CD14-positive monocyte (primary cell): ENCODE measurements at regions not wholly inside any gene's neighbourhood (a gene's known extent, or its start where the extent isn't known, plus 50 kb on each side); places are given as distances from the start of the nearest gene placed in this dataset.

ENCODE experiments used
- DNase-seq, 3 donors: peaks; one replicate each; pipeline ENCODE4 v3.0.0-alpha.2; 2011 to 2022
- H2AFZ ChIP-seq: 2 replicates; pipeline ENCODE4 v1.6.0; 2012; ENCODE audit warnings: mild to moderate bottlenecking, low read depth, low read length, inconsistent platforms; ENCODE audit not compliant: insufficient read depth, poor library complexity, severe bottlenecking
- H3K27ac ChIP-seq, 2 donors: 1 replicate in 1 of 2; 2 replicates in 1 of 2; pipeline ENCODE4 v1.5.1; 2012 to 2013; ENCODE audit warnings: low read length in 2 of 2, control low read depth in 1 of 2, inconsistent platforms in 1 of 2, low read depth in 1 of 2, mild to moderate bottlenecking in 1 of 2
- H3K27me3 ChIP-seq, 2 donors: one replicate each; pipeline versions ENCODE4 v1.6.0 to v1.6.1; 2011 to 2013; ENCODE audit warnings: low read length in 2 of 2; ENCODE audit not compliant: control insufficient read depth in 2 of 2, insufficient read depth in 2 of 2
- H3K36me3 ChIP-seq, 2 donors: replicated peaks in 1 of 2; 1 replicate in 1 of 2; 2 replicates in 1 of 2; pipeline versions ENCODE4 v1.5.1 to v1.6.1; 2012 to 2013; ENCODE audit warnings: low read length in 2 of 2, control low read depth in 1 of 2, inconsistent platforms in 1 of 2, mild to moderate bottlenecking in 1 of 2; ENCODE audit not compliant: insufficient read depth in 2 of 2, control insufficient read depth in 1 of 2
- H3K4me1 ChIP-seq, 2 donors: 1 replicate in 1 of 2; 2 replicates in 1 of 2; pipeline versions ENCODE4 v1.5.1 to v1.6.1; 2012 to 2013; ENCODE audit warnings: low read length in 2 of 2, control low read depth in 1 of 2, inconsistent platforms in 1 of 2, mild to moderate bottlenecking in 1 of 2, moderate library complexity in 1 of 2; ENCODE audit not compliant: insufficient read depth in 2 of 2, control insufficient read depth in 1 of 2
- H3K4me2 ChIP-seq: replicated peaks from 2 replicates; pipeline ENCODE3; 2012; ENCODE audit warnings: low read length, moderate library complexity, mild to moderate bottlenecking; ENCODE audit not compliant: poor library complexity, severe bottlenecking; ENCODE audit errors: extremely low read depth
- H3K4me3 ChIP-seq, 3 experiments: fragments of 200-600 bp in 1 of 3; sonication (generic) in 1 of 3; replicated peaks in 1 of 3; 1 replicate in 2 of 3; 2 replicates in 1 of 3; pipeline ENCODE4 v1.5.1; 2011 to 2013; ENCODE audit warnings: low read length in 3 of 3, mild to moderate bottlenecking in 3 of 3, control low read depth in 2 of 3, low read depth in 2 of 3, inconsistent platforms in 1 of 3, moderate library complexity in 1 of 3
- H3K79me2 ChIP-seq: 2 replicates; pipeline ENCODE4 v1.6.0; 2012; ENCODE audit warnings: mild to moderate bottlenecking, control low read depth, inconsistent platforms, low read length, moderate library complexity; ENCODE audit not compliant: insufficient read depth
- H3K9ac ChIP-seq: 2 replicates; pipeline ENCODE4 v1.6.0; 2017; ENCODE audit warnings: low read length, mild to moderate bottlenecking; ENCODE audit not compliant: insufficient read depth, poor library complexity, severe bottlenecking
- H3K9me3 ChIP-seq, 2 donors: replicated peaks in 1 of 2; 1 replicate in 1 of 2; 2 replicates in 1 of 2; pipeline versions ENCODE4 v1.5.1 to v1.6.1; 2012 to 2013; ENCODE audit warnings: low read length in 2 of 2, control low read depth in 1 of 2; ENCODE audit not compliant: control insufficient read depth in 1 of 2, insufficient read depth in 1 of 2
- H4K20me1 ChIP-seq: 2 replicates; pipeline ENCODE4 v1.6.0; 2012; ENCODE audit warnings: mild to moderate bottlenecking, low read length, control low read depth, moderate library complexity; ENCODE audit not compliant: insufficient read depth
- H3K27ac Mint-ChIP-seq, 7 donors: one replicate each; pipeline ENCODE4 v1.8.0; 2020; ENCODE audit warnings: mild to moderate bottlenecking in 7 of 7, mixed read lengths in 7 of 7, moderate library complexity in 6 of 7, inconsistent platforms in 2 of 7
- H3K27me3 Mint-ChIP-seq, 3 donors: one replicate each; pipeline ENCODE4 v1.8.0; 2021 to 2022; ENCODE audit warnings: low read depth in 3 of 3, mild to moderate bottlenecking in 3 of 3, mixed read lengths in 3 of 3, moderate library complexity in 3 of 3, inconsistent platforms in 1 of 3
- H3K36me3 Mint-ChIP-seq, 2 donors: one replicate each; pipeline ENCODE4 v1.8.0; 2020; ENCODE audit warnings: mixed read lengths in 2 of 2, inconsistent platforms in 1 of 2, mild to moderate bottlenecking in 1 of 2
- H3K4me1 Mint-ChIP-seq: one replicate; pipeline ENCODE4 v1.8.0; 2020; ENCODE audit warnings: mild to moderate bottlenecking, mixed read lengths
- H3K4me3 Mint-ChIP-seq, 2 donors: one replicate each; pipeline ENCODE4 v1.8.0; 2020; ENCODE audit warnings: mild to moderate bottlenecking in 2 of 2, mixed read lengths in 2 of 2, moderate library complexity in 1 of 2
- H3K9me3 Mint-ChIP-seq, 7 donors: one replicate each; pipeline ENCODE4 v1.8.0; 2020 to 2022; ENCODE audit warnings: mixed read lengths in 7 of 7, mild to moderate bottlenecking in 6 of 7, moderate library complexity in 6 of 7, inconsistent platforms in 2 of 7
- CTCF ChIP-seq: fragments of 200-600 bp; IDR thresholded peaks from one replicate; pipeline ENCODE4 v1.8.0; 2022; ENCODE audit warnings: antibody characterized with exemption, mild to moderate bottlenecking
- WGBS: methylation state at CpG from one replicate; pipeline ENCODE4 v1.1.5; 2013; ENCODE audit warnings: missing lambda C conversion rate; ENCODE audit not compliant: insufficient coverage; 5-methylcytosine and 5-hydroxymethylcytosine counted together
- intact Hi-C, 2 donors: fragments of 100-400 bp; cut with micrococcal nuclease; formaldehyde crosslinking; loops; one replicate each; pipeline versions ENCODE4 v1.15.0 to v1.15.1; 2023

- Histone ChIP-seq H3K27me3 (no peaks in the 10 kb centered on the region), H4K20me1 (no peaks in the 10 kb centered on the region), H3K27ac (no peak overlapping the region), H3K9me3 (no peaks in the 10 kb centered on the region), H3K4me3 (no peak overlapping the region), H3K4me2 (no peak overlapping the region), H3K79me2 (no peaks in the 10 kb centered on the region), H3K36me3 (no peaks in the 10 kb centered on the region), H3K9ac (no peak overlapping the region), H3K4me1 (peaks cover 20 to 27% of the 10 kb centered on the region in 2 donors), H2AFZ (no peak overlapping the region)
- peak overlapping the region in 1 of 7 donors; percentile 14 for H3K27ac Mint-ChIP-seq
- H3K4me3 Mint-ChIP-seq: no peak overlapping the region
- H3K9me3 Mint-ChIP-seq: peaks cover 0 to 2% (median 0%) of the 10 kb centered on the region in 7 donors
- peaks cover under 1 to 4% (median 2%) of the 10 kb centered on the region in 3 donors for H3K27me3 Mint-ChIP-seq
- intact Hi-C loops: no loop called here
- no peak for DNase-seq
- WGBS: 95% methylated on average over 21 of the region's 25 CpGs
- H3K4me1 Mint-ChIP-seq: peaks cover 24% of the 10 kb centered on the region
- no peak for TF ChIP-seq CTCF
- H3K36me3 Mint-ChIP-seq: peaks cover 0 to 1% of the 10 kb centered on the region in 2 donors
These were observed 117.2 kb downstream of the VAPA start for GRCh38 chr18:10030816-10031541.

GRCh38 chr18:10032331-10033015 lies 118.7 kb downstream of the VAPA start:
- Histone ChIP-seq H3K27ac (peak overlapping the region; percentile 37 to 82), H3K9me3 (no peaks in the 10 kb centered on the region), H4K20me1 (no peaks in the 10 kb centered on the region), H3K36me3 (no peaks in the 10 kb centered on the region), H3K4me3 (peak overlapping the region; percentile 40 to 72 (median 43)), H3K4me2 (peak overlapping the region; percentile 81), H3K4me1 (peaks cover 14 to 20% of the 10 kb centered on the region in 2 donors), H2AFZ (peak overlapping the region; percentile 99), H3K9ac (peak overlapping the region; percentile 88), H3K27me3 (no peaks in the 10 kb centered on the region), H3K79me2 (no peaks in the 10 kb centered on the region)
- intact Hi-C loops: no loop called here
- Mint-ChIP-seq H3K27me3 (peaks cover 3 to 6% (median 4%) of the 10 kb centered on the region in 3 donors), H3K4me3 (peak overlapping the region; percentile 71 to 77), H3K27ac (peak overlapping the region; percentile 65 to 91 (median 86)), H3K9me3 (peaks cover 0 to 2% (median 0%) of the 10 kb centered on the region in 7 donors), H3K4me1 (peaks cover 15% of the 10 kb centered on the region), H3K36me3 (peaks cover 0 to 1% of the 10 kb centered on the region in 2 donors)
- whole genome bisulfite sequencing: under 1% methylated on average over 44 of the region's 46 CpGs
- peak in 2 of 3 donors; percentile 31 to 33 for DNase-seq
- TF ChIP-seq CTCF: peak; percentile 27
